ENCODE measurements at regions not wholly inside any gene's neighbourhood (a gene's known extent, or its start where the extent isn't known, plus 50 kb on each side); places are given as distances from the start of the nearest gene placed in this dataset.

GRCh38 chr14:22390195-22390594, 198.8 kb downstream of the DAD1 start:
- H3K9me3 ChIP-seq (replicated peaks in 1 of 2; ENCODE audit: control insufficient read depth in 1 of 2, insufficient read depth in 1 of 2, low read length in 2 of 2) = no peaks in the 10 kb centered on the region
- no peak overlapping the region for H2AFZ ChIP-seq (ENCODE audit: insufficient read depth, low read depth, low read length, poor library complexity, severe bottlenecking)
- no peak overlapping the region for H3K4me3 ChIP-seq (replicated peaks in 1 of 3; ENCODE audit: low read depth in 2 of 3, low read length in 3 of 3)
- H3K4me3 Mint-ChIP-seq = no peak overlapping the region
- H3K27ac Mint-ChIP-seq = no peak overlapping the region
- intact Hi-C loops (cut with micrococcal nuclease) = no loop called here
- no peaks in the 10 kb centered on the region for H3K9me3 Mint-ChIP-seq
- no peak overlapping the region for H3K4me2 ChIP-seq (replicated peaks; ENCODE audit: extremely low read depth, low read length, poor library complexity, severe bottlenecking)
- peaks cover 10 to 12% of the 10 kb centered on the region in 2 donors for H3K4me1 ChIP-seq (ENCODE audit: control insufficient read depth in 1 of 2, insufficient read depth in 2 of 2, low read length in 2 of 2)
- no peaks in the 10 kb centered on the region for H3K27me3 ChIP-seq (ENCODE audit: control insufficient read depth in 2 of 2, insufficient read depth in 2 of 2, low read length in 2 of 2)
- H3K9ac ChIP-seq (ENCODE audit: insufficient read depth, low read length, poor library complexity, severe bottlenecking) = no peak overlapping the region
- H3K79me2 ChIP-seq (ENCODE audit: insufficient read depth, low read length) = no peaks in the 10 kb centered on the region
- no peaks in the 10 kb centered on the region for H4K20me1 ChIP-seq (ENCODE audit: insufficient read depth, low read length)
- TF ChIP-seq, protein P1, sequence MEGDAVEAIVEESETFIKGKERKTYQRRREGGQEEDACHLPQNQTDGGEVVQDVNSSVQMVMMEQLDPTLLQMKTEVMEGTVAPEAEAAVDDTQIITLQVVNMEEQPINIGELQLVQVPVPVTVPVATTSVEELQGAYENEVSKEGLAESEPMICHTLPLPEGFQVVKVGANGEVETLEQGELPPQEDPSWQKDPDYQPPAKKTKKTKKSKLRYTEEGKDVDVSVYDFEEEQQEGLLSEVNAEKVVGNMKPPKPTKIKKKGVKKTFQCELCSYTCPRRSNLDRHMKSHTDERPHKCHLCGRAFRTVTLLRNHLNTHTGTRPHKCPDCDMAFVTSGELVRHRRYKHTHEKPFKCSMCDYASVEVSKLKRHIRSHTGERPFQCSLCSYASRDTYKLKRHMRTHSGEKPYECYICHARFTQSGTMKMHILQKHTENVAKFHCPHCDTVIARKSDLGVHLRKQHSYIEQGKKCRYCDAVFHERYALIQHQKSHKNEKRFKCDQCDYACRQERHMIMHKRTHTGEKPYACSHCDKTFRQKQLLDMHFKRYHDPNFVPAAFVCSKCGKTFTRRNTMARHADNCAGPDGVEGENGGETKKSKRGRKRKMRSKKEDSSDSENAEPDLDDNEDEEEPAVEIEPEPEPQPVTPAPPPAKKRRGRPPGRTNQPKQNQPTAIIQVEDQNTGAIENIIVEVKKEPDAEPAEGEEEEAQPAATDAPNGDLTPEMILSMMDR (IDR thresholded peaks at IDR 0.05) = no peak
- H3K27ac ChIP-seq (ENCODE audit: low read depth in 1 of 2, low read length in 2 of 2) = no peak overlapping the region
- WGBS (ENCODE audit: insufficient coverage) = no CpG with 5 or more reads among the region's 5 CpGs
- no peaks in the 10 kb centered on the region for H3K36me3 Mint-ChIP-seq
- peaks cover 0 to 4% (median 2%) of the 10 kb centered on the region in 3 donors for H3K27me3 Mint-ChIP-seq (ENCODE audit: low read depth in 3 of 3)
- H3K36me3 ChIP-seq (replicated peaks in 1 of 2; ENCODE audit: control insufficient read depth in 1 of 2, insufficient read depth in 2 of 2, low read length in 2 of 2) = no peaks in the 10 kb centered on the region
- no peak for DNase-seq
- H3K4me1 Mint-ChIP-seq = peaks cover 12% of the 10 kb centered on the region

GRCh38 chr14:22388669-22389595, 200.1 kb downstream of the DAD1 start:
- Histone ChIP-seq H3K79me2 (ENCODE audit: insufficient read depth, low read length) (no peaks in the 10 kb centered on the region), H3K9ac (ENCODE audit: insufficient read depth, low read length, poor library complexity, severe bottlenecking) (no peak overlapping the region), H3K36me3 (replicated peaks in 1 of 2; ENCODE audit: control insufficient read depth in 1 of 2, insufficient read depth in 2 of 2, low read length in 2 of 2) (no peaks in the 10 kb centered on the region), H3K4me1 (ENCODE audit: control insufficient read depth in 1 of 2, insufficient read depth in 2 of 2, low read length in 2 of 2) (peaks cover 10 to 12% of the 10 kb centered on the region in 2 donors), H3K9me3 (replicated peaks in 1 of 2; ENCODE audit: control insufficient read depth in 1 of 2, insufficient read depth in 1 of 2, low read length in 2 of 2) (no peaks in the 10 kb centered on the region), H3K27me3 (ENCODE audit: control insufficient read depth in 2 of 2, insufficient read depth in 2 of 2, low read length in 2 of 2) (no peaks in the 10 kb centered on the region), H4K20me1 (ENCODE audit: insufficient read depth, low read length) (no peaks in the 10 kb centered on the region), H2AFZ (ENCODE audit: insufficient read depth, low read depth, low read length, poor library complexity, severe bottlenecking) (no peak overlapping the region), H3K4me3 (replicated peaks in 1 of 3; ENCODE audit: low read depth in 2 of 3, low read length in 3 of 3) (no peak overlapping the region), H3K27ac (ENCODE audit: low read depth in 1 of 2, low read length in 2 of 2) (no peak overlapping the region), H3K4me2 (replicated peaks; ENCODE audit: extremely low read depth, low read length, poor library complexity, severe bottlenecking) (no peak overlapping the region)
- no peaks in the 10 kb centered on the region for H3K36me3 Mint-ChIP-seq
- no peak overlapping the region for H3K4me3 Mint-ChIP-seq
- no peak overlapping the region for H3K27ac Mint-ChIP-seq
- peaks cover 0 to 2% (median 0%) of the 10 kb centered on the region in 3 donors for H3K27me3 Mint-ChIP-seq (ENCODE audit: low read depth in 3 of 3)
- no peaks in the 10 kb centered on the region for H3K9me3 Mint-ChIP-seq
- DNase-seq = no peak
- intact Hi-C loops (cut with micrococcal nuclease) = no loop called here
- TF ChIP-seq, protein P1 (IDR thresholded peaks at IDR 0.05) = no peak
- WGBS (ENCODE audit: insufficient coverage) = 100% methylated on average over 4 of the region's 8 CpGs
- peaks cover 12% of the 10 kb centered on the region for H3K4me1 Mint-ChIP-seq

All from CD14-positive monocyte (primary cell).